CD1c-positive myeloid dendritic cell (primary cell): ENCODE measurements at regions not wholly inside any gene's neighbourhood (a gene's known extent, or its start where the extent isn't known, plus 50 kb on each side); places are given as distances from the start of the nearest gene placed in this dataset.
A peak's percentile ranks its signal among the peaks of the same experiment; 100 is the strongest.

Experiments
- DNase-seq: peaks from one replicate; pipeline ENCODE4 v3.0.0-alpha.2; 2016; ENCODE audit errors: extremely low spot score

GRCh38 chr11:111095327-111095726, 150.2 kb upstream of the POU2AF2 start:
- no peak for DNase-seq

DNA sequence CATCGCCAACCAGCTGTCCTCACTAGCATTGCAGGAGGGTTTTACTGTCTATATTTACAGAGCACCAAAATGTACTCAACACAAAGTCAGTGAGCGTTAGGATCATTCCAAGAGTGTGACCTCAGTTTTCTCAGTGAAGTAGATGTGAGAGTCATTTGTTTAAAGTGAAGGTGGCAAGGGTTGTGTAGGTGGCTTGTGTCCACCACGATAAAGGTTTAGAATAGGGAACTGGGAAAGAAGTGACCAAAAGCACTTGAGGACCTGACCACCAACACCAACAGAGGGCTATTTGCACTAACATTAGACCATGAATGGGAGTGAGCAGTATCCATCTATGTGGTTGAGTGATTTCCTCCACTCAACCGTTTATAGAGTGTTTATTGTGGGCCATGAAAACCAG, 152.5 kb upstream of the POU2AF2 start:
- DNase-seq = no peak

GRCh38 chr11:111091321-111091938, 154.1 kb upstream of the POU2AF2 start:
- DNase-seq = no peak

DNA sequence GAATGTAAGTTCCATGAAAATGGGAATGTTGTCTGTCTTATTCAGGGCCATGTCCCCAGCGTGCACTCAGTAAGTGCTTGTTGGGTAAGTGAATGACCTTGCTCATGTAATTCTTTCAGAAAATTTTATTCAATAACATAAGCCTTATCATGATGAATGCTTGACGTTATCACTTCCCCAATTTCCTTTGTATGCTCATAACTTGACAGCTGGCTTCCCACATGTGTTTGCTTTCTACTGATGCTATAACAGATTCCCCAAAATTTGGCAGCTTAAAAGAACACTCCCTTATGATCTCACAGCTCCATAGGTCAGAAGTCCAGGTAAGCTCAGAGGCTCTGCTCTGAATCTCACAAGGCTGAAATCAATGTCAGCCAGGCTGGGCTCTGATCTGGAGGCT, 155.8 kb upstream of the POU2AF2 start:
- DNase-seq = no peak

- no peak for DNase-seq
Measured at GRCh38 chr11:111088847-111089355, 156.6 kb upstream of the POU2AF2 start.

- DNase-seq = no peak
Measured at GRCh38 chr11:111086058-111086457, 159.5 kb upstream of the POU2AF2 start.

- DNase-seq = no peak
Measured at GRCh38 chr11:111082664-111083063, 162.9 kb upstream of the POU2AF2 start.

- DNase-seq = no peak
Measured at GRCh38 chr11:111081021-111081511, 164.5 kb upstream of the POU2AF2 start.

DNA sequence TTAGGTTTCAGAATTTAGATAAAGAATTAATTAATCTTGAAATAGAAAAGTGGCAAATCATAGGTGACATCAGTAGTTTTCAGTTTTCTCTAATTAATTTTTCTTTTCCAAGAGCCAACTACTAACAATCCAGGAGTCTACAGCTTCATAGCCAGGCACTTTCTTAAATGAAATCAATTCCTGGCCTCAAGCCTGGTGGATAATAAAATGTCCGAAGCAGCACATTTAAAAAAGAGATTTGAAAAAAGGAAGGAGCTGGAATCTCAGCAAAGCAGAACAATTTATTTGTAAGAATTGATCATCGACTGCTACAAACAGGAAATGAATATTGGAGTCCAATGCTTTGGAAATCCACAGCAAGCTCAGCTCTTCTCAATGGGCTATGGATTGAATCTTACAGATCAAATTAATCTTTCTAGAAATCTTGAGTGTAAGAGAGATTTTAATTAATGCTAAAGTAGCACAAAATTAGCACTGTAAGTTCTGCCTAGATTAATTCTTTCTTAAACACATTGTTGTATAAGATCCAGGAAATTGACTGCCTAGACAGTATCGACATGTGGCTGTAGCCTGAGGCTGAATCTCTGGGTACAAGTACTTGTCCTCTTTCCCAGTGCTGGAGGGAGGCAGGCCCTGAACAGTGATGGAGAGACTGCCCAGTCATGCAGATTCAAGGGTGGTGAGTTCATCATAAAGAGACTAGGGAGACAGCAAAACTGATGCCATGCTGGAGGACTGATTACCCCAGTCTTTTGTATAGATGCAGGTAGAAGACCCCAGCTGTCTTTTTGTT, 167.8 kb upstream of the POU2AF2 start:
- DNase-seq = no peak

DNA sequence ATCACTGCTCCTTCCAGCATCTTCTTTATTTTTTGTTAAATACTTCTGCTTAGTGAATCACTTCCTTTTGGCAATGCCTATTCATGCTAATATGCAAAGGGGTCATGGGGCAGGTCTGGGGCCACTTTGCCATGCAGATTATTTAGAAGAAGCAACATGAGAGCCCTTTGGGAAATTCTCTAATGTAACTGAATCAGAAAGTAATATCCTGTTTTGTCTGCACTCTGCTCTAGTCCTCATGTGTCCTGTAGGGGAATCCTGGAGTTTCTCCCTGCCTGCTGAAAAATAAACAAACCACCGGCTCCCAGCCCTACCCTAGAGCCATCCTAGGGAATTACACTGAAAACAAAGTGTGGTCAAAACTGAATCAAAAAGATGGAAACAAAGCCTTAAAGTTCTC, 176.5 kb upstream of the POU2AF2 start:
- peak; percentile 2 for DNase-seq

DNA sequence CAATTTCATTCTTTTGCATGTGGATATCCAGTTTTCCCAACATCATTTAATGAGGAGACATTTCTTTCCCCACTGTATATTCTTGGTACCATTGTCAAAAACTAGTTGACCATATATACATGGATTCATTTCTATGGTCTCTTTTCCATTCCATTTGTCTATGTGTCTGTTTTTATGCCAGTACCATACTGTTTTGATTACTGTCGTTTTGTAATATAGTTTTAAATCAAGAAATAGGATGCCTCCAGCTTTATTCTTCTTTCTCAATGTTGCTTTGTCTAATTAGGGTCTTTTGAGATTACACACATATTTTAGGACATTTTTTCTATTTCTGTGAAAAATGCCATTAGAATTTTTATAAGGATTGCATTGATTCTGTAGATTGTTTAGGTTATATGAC, 177.5 kb upstream of the POU2AF2 start:
- no peak for DNase-seq

DNA sequence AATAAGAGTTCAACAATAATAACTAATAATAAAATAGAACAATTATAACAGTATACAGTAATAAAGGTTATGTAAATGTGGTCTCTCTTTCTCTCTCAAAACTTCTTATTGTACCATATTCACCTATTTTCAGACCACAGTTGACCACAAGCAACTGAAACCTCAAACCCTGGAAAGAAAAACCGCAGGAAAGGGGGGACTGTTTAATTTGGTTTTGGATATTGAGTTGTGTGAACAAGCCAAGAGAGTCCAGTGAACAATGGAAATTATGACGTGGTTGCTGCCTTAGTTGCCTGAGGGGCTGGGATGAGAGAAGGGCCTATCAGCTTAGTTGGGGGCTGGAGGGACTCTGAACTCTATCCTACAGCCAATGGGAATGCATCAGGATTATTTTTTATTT, 178.7 kb upstream of the POU2AF2 start:
- DNase-seq = no peak

- DNase-seq = no peak
Measured at GRCh38 chr11:111063726-111064517, 181.6 kb upstream of the POU2AF2 start.

GRCh38 chr11:111062420-111062819, 183.1 kb upstream of the POU2AF2 start:
- no peak for DNase-seq

DNA sequence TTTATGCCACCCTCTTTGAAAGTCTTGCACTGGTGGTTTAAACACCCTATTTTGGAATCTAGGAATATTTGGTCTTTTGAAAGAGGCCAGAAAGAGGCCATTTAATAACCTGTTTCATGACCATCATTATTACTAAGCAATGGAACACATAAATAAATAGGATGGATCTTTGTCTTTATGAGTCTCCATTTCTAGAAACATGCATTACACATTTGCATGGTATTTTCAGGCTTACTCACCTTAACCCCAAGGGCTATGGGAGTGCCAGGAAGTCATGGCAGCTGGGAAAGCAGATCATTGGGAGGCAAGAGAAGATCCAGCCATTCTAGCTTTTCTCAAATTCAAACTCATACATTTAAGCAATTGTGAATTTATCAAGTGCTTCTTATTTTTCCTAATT, 185.8 kb upstream of the POU2AF2 start:
- no peak for DNase-seq

DNA sequence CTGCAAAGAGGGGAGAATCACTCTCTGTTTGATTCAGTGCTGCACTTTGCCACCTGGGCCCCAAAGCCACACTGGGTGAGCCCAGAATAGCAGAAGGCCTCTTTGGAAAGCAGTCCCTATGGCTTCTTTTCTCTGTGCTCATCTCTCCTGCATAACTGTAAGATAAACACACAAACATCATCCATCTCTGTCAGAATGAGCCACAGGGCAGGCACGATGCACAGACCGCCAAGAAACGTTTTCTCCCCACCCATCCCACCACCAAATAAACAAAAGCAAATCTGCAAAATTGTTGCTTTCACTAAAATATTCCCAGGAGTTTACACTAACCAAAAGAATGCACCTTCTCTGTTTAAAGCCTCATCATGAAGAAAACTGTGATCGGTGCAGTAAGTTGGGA, 196.4 kb upstream of the POU2AF2 start:
- no peak for DNase-seq

- no peak for DNase-seq
Measured at GRCh38 chr11:111047374-111047773, 198.2 kb upstream of the POU2AF2 start.

DNA sequence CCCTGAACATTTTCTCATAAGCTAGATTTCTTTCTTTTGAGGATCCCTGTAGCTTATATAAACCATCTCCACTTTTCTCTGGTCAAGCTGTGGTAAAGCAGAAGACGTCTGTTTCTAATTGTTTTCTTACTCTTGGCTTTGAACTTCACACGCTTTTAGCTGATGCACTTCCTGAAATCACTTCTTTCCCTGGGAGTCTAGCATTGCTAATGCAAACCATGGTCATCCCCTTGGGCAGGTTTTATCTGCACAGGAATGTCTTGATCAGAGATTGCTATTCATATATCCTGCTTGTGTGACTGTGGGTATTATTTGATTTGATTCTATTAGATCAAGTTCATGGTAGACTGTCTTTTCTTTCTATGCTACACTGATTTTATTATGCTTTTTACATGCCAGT, 199.2 kb upstream of the POU2AF2 start:
- no peak for DNase-seq

GRCh38 chr11:111045874-111046273, 199.7 kb upstream of the POU2AF2 start:
- DNase-seq = no peak

GRCh38 chr11:111045407-111045803, 200.1 kb upstream of the POU2AF2 start:
- no peak for DNase-seq

DNA sequence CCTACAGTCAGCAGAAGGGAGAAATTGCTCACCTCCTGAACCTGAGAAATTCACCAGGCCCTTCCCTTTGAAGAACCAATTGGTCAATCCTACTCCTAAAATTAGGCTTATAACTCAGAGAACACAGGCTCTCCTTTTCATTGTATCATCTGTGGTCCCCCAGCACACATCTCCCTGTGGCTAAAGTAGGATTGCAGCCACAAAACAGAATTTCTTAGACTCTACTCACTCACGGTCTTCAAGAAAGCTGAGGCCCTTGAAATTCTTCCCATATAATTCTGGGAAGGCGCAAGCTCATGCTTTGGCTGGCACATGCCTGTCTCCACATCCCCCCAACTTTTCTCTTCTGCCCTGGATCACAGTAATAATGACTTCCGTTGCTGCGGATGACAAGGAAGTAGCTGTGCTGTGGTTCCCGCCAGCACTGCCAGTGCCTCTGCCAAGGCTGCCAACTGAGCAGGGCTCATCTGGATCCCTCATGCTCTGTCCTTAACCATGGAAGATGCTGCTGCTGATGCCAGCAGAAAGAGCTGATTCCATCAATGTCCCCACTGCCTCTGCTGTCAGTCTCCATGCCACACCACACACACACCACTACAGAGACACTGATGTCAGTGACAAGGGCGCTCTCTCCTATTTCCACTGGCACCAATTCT, 200.6 kb upstream of the POU2AF2 start:
- DNase-seq = no peak

DNA sequence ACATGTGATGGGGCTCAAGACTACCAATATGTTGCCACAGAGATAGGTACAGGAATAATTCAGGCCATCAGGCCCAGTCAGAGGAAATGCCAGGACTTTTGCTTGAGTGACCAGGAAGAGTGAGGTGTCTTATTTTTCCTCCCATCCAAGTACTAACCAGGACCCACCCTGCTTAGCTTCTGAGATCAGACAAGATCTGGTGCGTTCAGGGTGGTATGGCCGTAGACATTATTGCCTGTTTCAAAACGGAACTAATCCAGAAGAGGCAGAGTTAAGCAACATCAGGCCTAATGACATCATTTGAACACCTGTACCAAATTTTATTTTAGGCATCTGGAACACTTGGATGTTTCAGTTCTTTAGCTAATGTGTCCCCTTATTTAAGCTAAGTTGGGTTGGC, 205.5 kb upstream of the POU2AF2 start:
- no peak for DNase-seq
